ENCODE measurements at regions not wholly inside any gene's neighbourhood (a gene's known extent, or its start where the extent isn't known, plus 50 kb on each side); places are given as distances from the start of the nearest gene placed in this dataset.

GRCh38 chr12:108066583-108067577 is 62.2 kb upstream of the WSCD2 start:
- FAIRE-seq (no peak), DNase-seq (ENCODE audit: insufficient read length) (no peak)
- TF ChIP-seq TAF1 (IDR thresholded peaks at IDR 0.05; ENCODE audit: borderline replicate concordance, low read depth, low read length), result no peak
- TF ChIP-seq POLR2A (IDR thresholded peaks at IDR 0.05; ENCODE audit: low read depth, low read length), result no peak
- no peak for TF ChIP-seq POLR2AphosphoS5 (IDR thresholded peaks at IDR 0.05; ENCODE audit: low read depth, low read length)

GRCh38 chr12:108069651-108070165 is 59.4 kb upstream of the WSCD2 start:
- no peak for FAIRE-seq
- TF ChIP-seq POLR2AphosphoS5 (IDR thresholded peaks at IDR 0.05; ENCODE audit: low read depth, low read length) (no peak), POLR2A (IDR thresholded peaks at IDR 0.05; ENCODE audit: low read depth, low read length) (no peak), TAF1 (IDR thresholded peaks at IDR 0.05; ENCODE audit: borderline replicate concordance, low read depth, low read length) (no peak)
- DNase-seq (ENCODE audit: insufficient read length), result no peak

GRCh38 chr12:108075561-108075960 is 53.5 kb upstream of the WSCD2 start:
- TF ChIP-seq POLR2AphosphoS5 (IDR thresholded peaks at IDR 0.05; ENCODE audit: low read depth, low read length), result no peak
- TF ChIP-seq POLR2A (IDR thresholded peaks at IDR 0.05; ENCODE audit: low read depth, low read length), result no peak
- no peak for TF ChIP-seq TAF1 (IDR thresholded peaks at IDR 0.05; ENCODE audit: borderline replicate concordance, low read depth, low read length)
- DNase-seq (ENCODE audit: insufficient read length) (no peak), FAIRE-seq (no peak)

GRCh38 chr12:108076556-108076955 is 52.5 kb upstream of the WSCD2 start:
- DNase-seq (ENCODE audit: insufficient read length) (no peak), FAIRE-seq (no peak)
- no peak for TF ChIP-seq POLR2A (IDR thresholded peaks at IDR 0.05; ENCODE audit: low read depth, low read length)

- TF ChIP-seq POLR2AphosphoS5 (IDR thresholded peaks at IDR 0.05; ENCODE audit: low read depth, low read length), result no peak
- no peak for TF ChIP-seq POLR2A (IDR thresholded peaks at IDR 0.05; ENCODE audit: low read depth, low read length)
- no peak for TF ChIP-seq TAF1 (IDR thresholded peaks at IDR 0.05; ENCODE audit: borderline replicate concordance, low read depth, low read length)
- FAIRE-seq (no peak), DNase-seq (ENCODE audit: insufficient read length) (no peak)
These were observed 50.7 kb upstream of the WSCD2 start for GRCh38 chr12:108078428-108078827.
